ENCODE measurements at regions not wholly inside any gene's neighbourhood (a gene's known extent, or its start where the extent isn't known, plus 50 kb on each side); places are given as distances from the start of the nearest gene placed in this dataset.

DNA sequence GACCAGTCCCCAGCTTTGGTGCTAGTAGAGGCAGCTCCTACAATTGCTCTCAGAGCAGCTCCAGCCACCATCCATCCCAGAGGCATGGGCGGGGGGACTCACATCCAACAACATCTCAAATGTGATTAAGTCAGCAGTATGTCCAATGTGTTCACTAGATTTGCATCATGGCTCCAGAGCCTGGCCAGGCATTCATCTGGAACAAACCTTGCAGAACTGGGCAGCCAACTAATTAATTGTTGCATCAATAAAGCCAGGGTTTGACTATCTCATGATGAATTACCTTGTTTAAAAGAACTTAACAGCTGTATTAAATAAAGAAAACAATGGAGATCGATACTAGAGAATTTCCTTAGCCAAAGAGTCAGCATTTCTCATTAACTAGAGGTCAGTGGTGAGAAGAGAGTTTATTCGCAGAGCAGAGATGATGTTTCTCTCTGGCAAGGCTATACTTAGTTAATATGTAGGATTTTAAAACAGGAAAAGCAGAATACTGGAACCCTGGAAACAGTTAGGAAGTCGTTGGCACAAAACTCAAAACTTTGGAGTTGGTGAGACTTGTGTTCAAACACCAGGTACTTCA lies 494.4 kb downstream of the GRIN2A start:
- H3K79me2 ChIP-seq (replicated peaks; ENCODE audit: insufficient read depth) = no peaks in the 10 kb centered on the region
- H3K36me3 ChIP-seq (ENCODE audit: insufficient read depth) = peaks cover 5% of the 10 kb centered on the region
- H3K36me3 Mint-ChIP-seq (ENCODE audit: low read depth) = peaks cover 21% of the 10 kb centered on the region
- peaks cover 16% of the 10 kb centered on the region for H3K9me3 Mint-ChIP-seq
- peaks cover 1% of the 10 kb centered on the region for H3K4me1 ChIP-seq (ENCODE audit: insufficient read depth)
- H3F3A ChIP-seq (replicated peaks; ENCODE audit: low read depth) = no peaks in the 10 kb centered on the region
- no peak overlapping the region for H2AFZ ChIP-seq
- H3K4me3 Mint-ChIP-seq = no peak overlapping the region
- H3K27ac Mint-ChIP-seq = no peak overlapping the region
- TF ChIP-seq, protein P1, sequence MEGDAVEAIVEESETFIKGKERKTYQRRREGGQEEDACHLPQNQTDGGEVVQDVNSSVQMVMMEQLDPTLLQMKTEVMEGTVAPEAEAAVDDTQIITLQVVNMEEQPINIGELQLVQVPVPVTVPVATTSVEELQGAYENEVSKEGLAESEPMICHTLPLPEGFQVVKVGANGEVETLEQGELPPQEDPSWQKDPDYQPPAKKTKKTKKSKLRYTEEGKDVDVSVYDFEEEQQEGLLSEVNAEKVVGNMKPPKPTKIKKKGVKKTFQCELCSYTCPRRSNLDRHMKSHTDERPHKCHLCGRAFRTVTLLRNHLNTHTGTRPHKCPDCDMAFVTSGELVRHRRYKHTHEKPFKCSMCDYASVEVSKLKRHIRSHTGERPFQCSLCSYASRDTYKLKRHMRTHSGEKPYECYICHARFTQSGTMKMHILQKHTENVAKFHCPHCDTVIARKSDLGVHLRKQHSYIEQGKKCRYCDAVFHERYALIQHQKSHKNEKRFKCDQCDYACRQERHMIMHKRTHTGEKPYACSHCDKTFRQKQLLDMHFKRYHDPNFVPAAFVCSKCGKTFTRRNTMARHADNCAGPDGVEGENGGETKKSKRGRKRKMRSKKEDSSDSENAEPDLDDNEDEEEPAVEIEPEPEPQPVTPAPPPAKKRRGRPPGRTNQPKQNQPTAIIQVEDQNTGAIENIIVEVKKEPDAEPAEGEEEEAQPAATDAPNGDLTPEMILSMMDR (conservative IDR thresholded peaks at IDR 0.05; ENCODE audit: low read depth in 2 of 2) = no peak
- TF ChIP-seq ZNF331 (CRISPR knock-in tag; IDR thresholded peaks at IDR 0.05; ENCODE audit: low read depth) = no peak
- TF ChIP-seq, protein P2, sequence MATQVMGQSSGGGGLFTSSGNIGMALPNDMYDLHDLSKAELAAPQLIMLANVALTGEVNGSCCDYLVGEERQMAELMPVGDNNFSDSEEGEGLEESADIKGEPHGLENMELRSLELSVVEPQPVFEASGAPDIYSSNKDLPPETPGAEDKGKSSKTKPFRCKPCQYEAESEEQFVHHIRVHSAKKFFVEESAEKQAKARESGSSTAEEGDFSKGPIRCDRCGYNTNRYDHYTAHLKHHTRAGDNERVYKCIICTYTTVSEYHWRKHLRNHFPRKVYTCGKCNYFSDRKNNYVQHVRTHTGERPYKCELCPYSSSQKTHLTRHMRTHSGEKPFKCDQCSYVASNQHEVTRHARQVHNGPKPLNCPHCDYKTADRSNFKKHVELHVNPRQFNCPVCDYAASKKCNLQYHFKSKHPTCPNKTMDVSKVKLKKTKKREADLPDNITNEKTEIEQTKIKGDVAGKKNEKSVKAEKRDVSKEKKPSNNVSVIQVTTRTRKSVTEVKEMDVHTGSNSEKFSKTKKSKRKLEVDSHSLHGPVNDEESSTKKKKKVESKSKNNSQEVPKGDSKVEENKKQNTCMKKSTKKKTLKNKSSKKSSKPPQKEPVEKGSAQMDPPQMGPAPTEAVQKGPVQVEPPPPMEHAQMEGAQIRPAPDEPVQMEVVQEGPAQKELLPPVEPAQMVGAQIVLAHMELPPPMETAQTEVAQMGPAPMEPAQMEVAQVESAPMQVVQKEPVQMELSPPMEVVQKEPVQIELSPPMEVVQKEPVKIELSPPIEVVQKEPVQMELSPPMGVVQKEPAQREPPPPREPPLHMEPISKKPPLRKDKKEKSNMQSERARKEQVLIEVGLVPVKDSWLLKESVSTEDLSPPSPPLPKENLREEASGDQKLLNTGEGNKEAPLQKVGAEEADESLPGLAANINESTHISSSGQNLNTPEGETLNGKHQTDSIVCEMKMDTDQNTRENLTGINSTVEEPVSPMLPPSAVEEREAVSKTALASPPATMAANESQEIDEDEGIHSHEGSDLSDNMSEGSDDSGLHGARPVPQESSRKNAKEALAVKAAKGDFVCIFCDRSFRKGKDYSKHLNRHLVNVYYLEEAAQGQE (IDR thresholded peaks at IDR 0.05; ENCODE audit: unreplicated experiment) = no peak
- ATAC-seq (no peak), DNase-seq (ENCODE audit: low spot score) (no peak)
- no peaks in the 10 kb centered on the region for H4K20me1 ChIP-seq (replicated peaks; ENCODE audit: insufficient read depth)
- H3K9me2 ChIP-seq (ENCODE audit: insufficient read depth) = no peaks in the 10 kb centered on the region
- no peaks in the 10 kb centered on the region for H3K27me3 ChIP-seq (ENCODE audit: insufficient read depth)
- H3K4me3 ChIP-seq = no peak overlapping the region
- peaks cover 6% of the 10 kb centered on the region for H3K27me3 Mint-ChIP-seq (ENCODE audit: insufficient read depth, low read depth, poor library complexity)
- H3K4me1 Mint-ChIP-seq = peaks cover 2% of the 10 kb centered on the region; the same call in 2 of the 3 replicates
- H3K4me2 ChIP-seq = no peak overlapping the region
- H3K27ac ChIP-seq (ENCODE audit: low read depth) = no peak overlapping the region

DNA sequence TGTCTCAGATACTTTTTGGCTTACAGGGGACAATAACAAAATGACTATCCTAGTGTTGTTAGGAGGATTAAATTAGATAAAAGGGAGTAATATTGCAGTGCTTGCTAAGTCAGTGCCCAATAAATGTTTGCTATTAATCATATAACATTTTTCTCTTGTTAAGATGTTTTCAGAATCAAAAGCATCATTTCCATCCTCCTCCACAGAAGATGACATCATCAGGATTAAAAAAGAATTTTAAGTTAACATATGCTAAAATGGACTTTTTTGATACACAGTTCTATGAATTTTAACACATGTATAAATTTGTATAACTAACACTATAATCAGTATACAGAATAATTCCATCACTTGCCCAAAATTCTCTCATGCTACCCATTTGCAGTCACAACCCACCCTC lies 492.6 kb downstream of the GRIN2A start:
- no peaks in the 10 kb centered on the region for H3K36me3 ChIP-seq (ENCODE audit: insufficient read depth)
- Mint-ChIP-seq H3K27me3 (ENCODE audit: insufficient read depth, low read depth, poor library complexity) (peaks cover 6% of the 10 kb centered on the region), H3K4me1 (peaks cover 1% of the 10 kb centered on the region; the same call in 1 of the 3 replicates), H3K36me3 (ENCODE audit: low read depth) (peaks cover 8% of the 10 kb centered on the region; the same call in 2 of the 3 replicates), H3K27ac (no peak overlapping the region), H3K4me3 (no peak overlapping the region), H3K9me3 (no peaks in the 10 kb centered on the region; the same call in 2 of the 3 replicates)
- no peaks in the 10 kb centered on the region for H3K79me2 ChIP-seq (replicated peaks; ENCODE audit: insufficient read depth)
- H3K27ac ChIP-seq (ENCODE audit: low read depth) = no peak overlapping the region
- ATAC-seq (no peak), DNase-seq (ENCODE audit: low spot score) (no peak)
- no peak overlapping the region for H3K4me2 ChIP-seq
- H3K4me1 ChIP-seq (ENCODE audit: insufficient read depth) = no peaks in the 10 kb centered on the region; the same call in 1 of the 2 replicates
- no peaks in the 10 kb centered on the region for H4K20me1 ChIP-seq (replicated peaks; ENCODE audit: insufficient read depth)
- H3K9me2 ChIP-seq (ENCODE audit: insufficient read depth) = no peaks in the 10 kb centered on the region
- no peak overlapping the region for H3K4me3 ChIP-seq
- H3K27me3 ChIP-seq (ENCODE audit: insufficient read depth) = no peaks in the 10 kb centered on the region
- H2AFZ ChIP-seq = no peak overlapping the region
- H3F3A ChIP-seq (replicated peaks; ENCODE audit: low read depth) = no peaks in the 10 kb centered on the region
- TF ChIP-seq, protein P3, sequence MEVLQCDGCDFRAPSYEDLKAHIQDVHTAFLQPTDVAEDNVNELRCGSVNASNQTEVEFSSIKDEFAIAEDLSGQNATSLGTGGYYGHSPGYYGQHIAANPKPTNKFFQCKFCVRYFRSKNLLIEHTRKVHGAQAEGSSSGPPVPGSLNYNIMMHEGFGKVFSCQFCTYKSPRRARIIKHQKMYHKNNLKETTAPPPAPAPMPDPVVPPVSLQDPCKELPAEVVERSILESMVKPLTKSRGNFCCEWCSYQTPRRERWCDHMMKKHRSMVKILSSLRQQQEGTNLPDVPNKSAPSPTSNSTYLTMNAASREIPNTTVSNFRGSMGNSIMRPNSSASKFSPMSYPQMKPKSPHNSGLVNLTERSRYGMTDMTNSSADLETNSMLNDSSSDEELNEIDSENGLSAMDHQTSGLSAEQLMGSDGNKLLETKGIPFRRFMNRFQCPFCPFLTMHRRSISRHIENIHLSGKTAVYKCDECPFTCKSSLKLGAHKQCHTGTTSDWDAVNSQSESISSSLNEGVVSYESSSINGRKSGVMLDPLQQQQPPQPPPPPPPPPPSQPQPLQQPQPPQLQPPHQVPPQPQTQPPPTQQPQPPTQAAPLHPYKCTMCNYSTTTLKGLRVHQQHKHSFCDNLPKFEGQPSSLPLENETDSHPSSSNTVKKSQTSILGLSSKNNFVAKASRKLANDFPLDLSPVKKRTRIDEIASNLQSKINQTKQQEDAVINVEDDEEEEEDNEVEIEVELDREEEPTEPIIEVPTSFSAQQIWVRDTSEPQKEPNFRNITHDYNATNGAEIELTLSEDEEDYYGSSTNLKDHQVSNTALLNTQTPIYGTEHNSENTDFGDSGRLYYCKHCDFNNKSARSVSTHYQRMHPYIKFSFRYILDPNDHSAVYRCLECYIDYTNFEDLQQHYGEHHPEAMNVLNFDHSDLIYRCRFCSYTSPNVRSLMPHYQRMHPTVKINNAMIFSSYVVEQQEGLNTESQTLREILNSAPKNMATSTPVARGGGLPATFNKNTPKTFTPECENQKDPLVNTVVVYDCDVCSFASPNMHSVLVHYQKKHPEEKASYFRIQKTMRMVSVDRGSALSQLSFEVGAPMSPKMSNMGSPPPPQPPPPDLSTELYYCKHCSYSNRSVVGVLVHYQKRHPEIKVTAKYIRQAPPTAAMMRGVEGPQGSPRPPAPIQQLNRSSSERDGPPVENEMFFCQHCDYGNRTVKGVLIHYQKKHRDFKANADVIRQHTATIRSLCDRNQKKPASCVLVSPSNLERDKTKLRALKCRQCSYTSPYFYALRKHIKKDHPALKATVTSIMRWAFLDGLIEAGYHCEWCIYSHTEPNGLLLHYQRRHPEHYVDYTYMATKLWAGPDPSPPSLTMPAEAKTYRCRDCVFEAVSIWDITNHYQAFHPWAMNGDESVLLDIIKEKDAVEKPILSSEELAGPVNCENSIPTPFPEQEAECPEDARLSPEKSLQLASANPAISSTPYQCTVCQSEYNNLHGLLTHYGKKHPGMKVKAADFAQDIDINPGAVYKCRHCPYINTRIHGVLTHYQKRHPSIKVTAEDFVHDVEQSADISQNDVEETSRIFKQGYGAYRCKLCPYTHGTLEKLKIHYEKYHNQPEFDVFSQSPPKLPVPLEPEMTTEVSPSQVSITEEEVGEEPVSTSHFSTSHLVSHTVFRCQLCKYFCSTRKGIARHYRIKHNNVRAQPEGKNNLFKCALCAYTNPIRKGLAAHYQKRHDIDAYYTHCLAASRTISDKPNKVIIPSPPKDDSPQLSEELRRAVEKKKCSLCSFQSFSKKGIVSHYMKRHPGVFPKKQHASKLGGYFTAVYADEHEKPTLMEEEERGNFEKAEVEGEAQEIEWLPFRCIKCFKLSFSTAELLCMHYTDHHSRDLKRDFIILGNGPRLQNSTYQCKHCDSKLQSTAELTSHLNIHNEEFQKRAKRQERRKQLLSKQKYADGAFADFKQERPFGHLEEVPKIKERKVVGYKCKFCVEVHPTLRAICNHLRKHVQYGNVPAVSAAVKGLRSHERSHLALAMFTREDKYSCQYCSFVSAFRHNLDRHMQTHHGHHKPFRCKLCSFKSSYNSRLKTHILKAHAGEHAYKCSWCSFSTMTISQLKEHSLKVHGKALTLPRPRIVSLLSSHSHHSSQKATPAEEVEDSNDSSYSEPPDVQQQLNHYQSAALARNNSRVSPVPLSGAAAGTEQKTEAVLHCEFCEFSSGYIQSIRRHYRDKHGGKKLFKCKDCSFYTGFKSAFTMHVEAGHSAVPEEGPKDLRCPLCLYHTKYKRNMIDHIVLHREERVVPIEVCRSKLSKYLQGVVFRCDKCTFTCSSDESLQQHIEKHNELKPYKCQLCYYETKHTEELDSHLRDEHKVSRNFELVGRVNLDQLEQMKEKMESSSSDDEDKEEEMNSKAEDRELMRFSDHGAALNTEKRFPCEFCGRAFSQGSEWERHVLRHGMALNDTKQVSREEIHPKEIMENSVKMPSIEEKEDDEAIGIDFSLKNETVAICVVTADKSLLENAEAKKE (CRISPR knock-in tag; IDR thresholded peaks at IDR 0.05) = no peak
- TF ChIP-seq JUNB (IDR thresholded peaks at IDR 0.05; ENCODE audit: unreplicated experiment) = no peak
- TF ChIP-seq ZNF114 (CRISPR knock-in tag; IDR thresholded peaks at IDR 0.05) = no peak
- no peak for TF ChIP-seq STAT1 (IDR thresholded peaks at IDR 0.05; ENCODE audit: unreplicated experiment)
- no peak for TF ChIP-seq NANOG (IDR thresholded peaks at IDR 0.05; ENCODE audit: borderline replicate concordance)
- no peak for TF ChIP-seq EZH2 (IDR thresholded peaks at IDR 0.05; ENCODE audit: low read depth, unreplicated experiment)
- TF ChIP-seq CREB1 (CRISPR knock-in tag; IDR thresholded peaks at IDR 0.05; ENCODE audit: low read depth) = no peak
